ENCODE measurements at regions not wholly inside any gene's neighbourhood (a gene's known extent, or its start where the extent isn't known, plus 50 kb on each side); places are given as distances from the start of the nearest gene placed in this dataset.
"Not testable (repeated sequence)": the region's sequence is repeated elsewhere in the genome, so short reads cannot be mapped to it uniquely, and the experiment has no call there.

- not testable (repeated sequence) for TF ChIP-seq CTCF (IDR thresholded peaks at IDR 0.05; ENCODE audit: low read depth, low read length); MAX (IDR thresholded peaks at IDR 0.05; ENCODE audit: low read depth, low read length); POLR2A (IDR thresholded peaks at IDR 0.05; ENCODE audit: extremely low read depth, insufficient read length); MYC (IDR thresholded peaks at IDR 0.05; ENCODE audit: low read depth, low read length)
Measured at GRCh38 chr20:6270404-6270803, 147.6 kb upstream of the FERMT1 start.

All from NB4 (cell line).